Upper lobe of left lung (tissue), 6 donors: ENCODE measurements at regions not wholly inside any gene's neighbourhood (a gene's known extent, or its start where the extent isn't known, plus 50 kb on each side); places are given as distances from the start of the nearest gene placed in this dataset.

Source experiments
- ATAC-seq, 2 donors: fragments of 200-7000 bp; cut with Tn5 transposase; one replicate each; pipeline ENCODE4 v1.9.1; 2022; ENCODE audit warnings: mild to moderate bottlenecking in 2 of 2, moderate library complexity in 2 of 2; ENCODE audit not compliant: low FRiP score in 2 of 2
- DNase-seq, 2 donors: peaks; one replicate each; pipeline ENCODE4 v3.0.0-alpha.2; 2019 to 2020
- H3K27ac ChIP-seq, 4 donors: fragments of 200-600 bp; sonication (generic); one replicate each; pipeline ENCODE4 v1.5.1; 2016 to 2019
- H3K27me3 ChIP-seq, 4 donors: fragments of 200-600 bp; sonication (generic); one replicate each; pipeline ENCODE4 v1.5.1; 2017 to 2019
- H3K36me3 ChIP-seq, 4 donors: fragments of 200-600 bp; sonication (generic); one replicate each; pipeline ENCODE4 v1.5.1; 2016 to 2019
- H3K4me1 ChIP-seq, 4 donors: fragments of 200-600 bp; sonication (generic); one replicate each; pipeline ENCODE4 v1.5.1; 2018 to 2019
- H3K4me3 ChIP-seq, 4 donors: fragments of 200-600 bp; sonication (generic); one replicate each; pipeline ENCODE4 v1.5.1; 2017 to 2019; ENCODE audit warnings: mild to moderate bottlenecking in 2 of 4, moderate library complexity in 1 of 4
- H3K9me3 ChIP-seq, 4 donors: fragments of 200-600 bp; sonication (generic); one replicate each; pipeline ENCODE4 v1.5.1; 2018 to 2019
- CTCF ChIP-seq, 6 experiments: fragments of 450-650 bp in 4 of 6; fragments of 200-600 bp in 2 of 6; sonication (generic) in 2 of 6; IDR thresholded peaks; one replicate each; pipeline ENCODE4 v1.5.1; 2016 to 2019; ENCODE audit warnings: antibody characterized with exemption in 6 of 6
- EP300 ChIP-seq, 4 donors: sonication (generic); formaldehyde crosslinking; IDR thresholded peaks; one replicate each; pipeline ENCODE4 v1.5.1; 2017; ENCODE audit warnings: antibody characterized with exemption in 4 of 4, control low read depth in 2 of 4
- POLR2A ChIP-seq, 4 donors: fragments of 450-650 bp; IDR thresholded peaks; one replicate each; pipeline ENCODE4 v1.5.1; 2016 to 2017; ENCODE audit warnings: antibody characterized with exemption in 4 of 4, mild to moderate bottlenecking in 2 of 4
- POLR2AphosphoS5 ChIP-seq, 2 donors: sonication (generic); formaldehyde crosslinking; IDR thresholded peaks; one replicate each; pipeline ENCODE4 v1.5.1; 2017; ENCODE audit warnings: antibody characterized with exemption in 2 of 2
- WGBS, 2 donors: methylation state at CpG; one replicate each; pipeline ENCODE4 v1.1.5; 2017 to 2018; 5-methylcytosine and 5-hydroxymethylcytosine counted together
- donor health status: DM: no; HTN: no; CAD: no; lungs with moderate emphysema.
- donor health status: DM: no; HTN: yes; CAD: no; lungs with severe emphysema.

GRCh38 chr18:27746241-27746640 lies 430.7 kb downstream of the CDH2 start:
- Histone ChIP-seq H3K36me3 (no peaks in the 10 kb centered on the region), H3K4me3 (no peak overlapping the region), H3K27me3 (no peaks in the 10 kb centered on the region), H3K4me1 (no peaks in the 10 kb centered on the region), H3K27ac (no peak overlapping the region), H3K9me3 (no peaks in the 10 kb centered on the region)
- DNase-seq = no peak
- no peak for ATAC-seq
- WGBS, 2 donors = 82% methylated on average over 5 of the region's 5 CpGs
- TF ChIP-seq EP300 (IDR thresholded peaks at IDR 0.05) (no peak), POLR2AphosphoS5 (IDR thresholded peaks at IDR 0.05) (no peak), POLR2A (IDR thresholded peaks at IDR 0.05) (no peak), CTCF (IDR thresholded peaks at IDR 0.05) (no peak)

GRCh38 chr18:27735117-27735516 lies 441.8 kb downstream of the CDH2 start:
- H3K27me3 ChIP-seq = no peaks in the 10 kb centered on the region
- no peak overlapping the region for H3K27ac ChIP-seq
- ATAC-seq (no peak), DNase-seq (no peak)
- H3K9me3 ChIP-seq = no peaks in the 10 kb centered on the region
- WGBS, 2 donors = 75 to 87% methylated on average over 1 of the region's 1 CpG
- no peaks in the 10 kb centered on the region for H3K4me1 ChIP-seq
- TF ChIP-seq EP300 (IDR thresholded peaks at IDR 0.05) = no peak
- no peak for TF ChIP-seq CTCF (IDR thresholded peaks at IDR 0.05)
- no peak for TF ChIP-seq POLR2AphosphoS5 (IDR thresholded peaks at IDR 0.05)
- TF ChIP-seq POLR2A (IDR thresholded peaks at IDR 0.05) = no peak
- H3K4me3 ChIP-seq = no peak overlapping the region
- H3K36me3 ChIP-seq = no peaks in the 10 kb centered on the region

- Histone ChIP-seq H3K9me3 (peaks cover 0 to 17% (median 9%) of the 10 kb centered on the region in 4 donors), H3K4me3 (no peak overlapping the region), H3K36me3 (no peaks in the 10 kb centered on the region), H3K4me1 (no peaks in the 10 kb centered on the region), H3K27me3 (no peaks in the 10 kb centered on the region), H3K27ac (no peak overlapping the region)
- DNase-seq (no peak), ATAC-seq (no peak)
- 90 to 92% methylated on average over 3 of the region's 3 CpGs for WGBS, 2 donors
- TF ChIP-seq POLR2AphosphoS5 (IDR thresholded peaks at IDR 0.05) (no peak), EP300 (IDR thresholded peaks at IDR 0.05) (no peak)
Observed at GRCh38 chr18:27731211-27731610, 445.7 kb downstream of the CDH2 start.

GRCh38 chr18:27728659-27729058 lies 448.3 kb downstream of the CDH2 start:
- TF ChIP-seq EP300 (IDR thresholded peaks at IDR 0.05) (no peak), POLR2AphosphoS5 (IDR thresholded peaks at IDR 0.05) (no peak), CTCF (IDR thresholded peaks at IDR 0.05) (no peak), POLR2A (IDR thresholded peaks at IDR 0.05) (no peak)
- ATAC-seq = no peak
- DNase-seq = no peak
- Histone ChIP-seq H3K4me1 (no peaks in the 10 kb centered on the region), H3K9me3 (peaks cover 0 to 17% (median 9%) of the 10 kb centered on the region in 4 donors), H3K36me3 (no peaks in the 10 kb centered on the region), H3K27ac (no peak overlapping the region), H3K4me3 (no peak overlapping the region), H3K27me3 (no peaks in the 10 kb centered on the region)

GRCh38 chr18:27724362-27724761 lies 452.6 kb downstream of the CDH2 start:
- Histone ChIP-seq H3K4me3 (no peak overlapping the region), H3K27ac (no peak overlapping the region), H3K36me3 (no peaks in the 10 kb centered on the region), H3K27me3 (no peaks in the 10 kb centered on the region), H3K9me3 (peaks cover 0 to 16% (median 9%) of the 10 kb centered on the region in 4 donors), H3K4me1 (no peaks in the 10 kb centered on the region)
- ATAC-seq (no peak), DNase-seq (no peak)
- 70 to 78% methylated on average over 2 of the region's 2 CpGs for WGBS, 2 donors
- TF ChIP-seq CTCF (IDR thresholded peaks at IDR 0.05) = no peak
- no peak for TF ChIP-seq EP300 (IDR thresholded peaks at IDR 0.05)
- no peak for TF ChIP-seq POLR2A (IDR thresholded peaks at IDR 0.05)
- TF ChIP-seq POLR2AphosphoS5 (IDR thresholded peaks at IDR 0.05) = no peak
